H4 (cell line): ENCODE measurements at regions not wholly inside any gene's neighbourhood (a gene's known extent, or its start where the extent isn't known, plus 50 kb on each side); places are given as distances from the start of the nearest gene placed in this dataset.
A peak's percentile ranks its signal among the peaks of the same experiment; 100 is the strongest.
"Not testable (repeated sequence)": the region's sequence is repeated elsewhere in the genome, so short reads cannot be mapped to it uniquely, and the experiment has no call there.

Experiments used
- DNase-seq: peaks from one replicate; pipeline ENCODE4 v3.0.0-alpha.2; 2015; ENCODE audit warnings: low spot score

GRCh38 chr19:13712767-13713201 is 51.5 kb upstream of the MRI1 start:
- DNase-seq, result no peak

- DNase-seq, result peak; percentile 68
Observed at GRCh38 chr19:13707915-13708314, 56.4 kb upstream of the MRI1 start.

- DNase-seq, result no peak
Observed at GRCh38 chr19:13705928-13706447, 58.3 kb upstream of the MRI1 start.

GRCh38 chr19:13705201-13705600 is 59.1 kb upstream of the MRI1 start:
- DNase-seq, result no peak

- DNase-seq, result no peak
Observed at GRCh38 chr19:13701624-13702023, 62.7 kb upstream of the MRI1 start.

- DNase-seq, result no peak
Observed at GRCh38 chr19:13700621-13701020, 63.7 kb upstream of the MRI1 start.

GRCh38 chr19:13699786-13700185 is 64.5 kb upstream of the MRI1 start:
- no peak for DNase-seq

- DNase-seq, result no peak
Observed at GRCh38 chr19:13696839-13697238, 67.5 kb upstream of the MRI1 start.

GRCh38 chr19:13693889-13694288 is 70.4 kb upstream of the MRI1 start:
- no peak for DNase-seq

GRCh38 chr19:13691569-13692435 is 72.5 kb upstream of the MRI1 start:
- DNase-seq, result peak; percentile 54

- peak; percentile 33 for DNase-seq
Observed at GRCh38 chr19:13689085-13689484, 75.2 kb upstream of the MRI1 start.

GRCh38 chr19:13684021-13684420 is 80.3 kb upstream of the MRI1 start:
- no peak for DNase-seq

GRCh38 chr19:13681509-13681908 is 82.8 kb upstream of the MRI1 start:
- DNase-seq, result no peak

GRCh38 chr19:13680708-13681360 is 83.5 kb upstream of the MRI1 start:
- not testable (repeated sequence) for DNase-seq

GRCh38 chr19:13676967-13677366 is 87.4 kb upstream of the MRI1 start:
- not testable (repeated sequence) for DNase-seq

GRCh38 chr19:13672480-13673175 is 91.7 kb upstream of the MRI1 start:
- DNase-seq, result peak; percentile 76

GRCh38 chr19:13670846-13671245 is 93.5 kb upstream of the MRI1 start:
- DNase-seq, result no peak

GRCh38 chr19:13669780-13670355 is 94.5 kb upstream of the MRI1 start:
- no peak for DNase-seq

- DNase-seq, result no peak
Observed at GRCh38 chr19:13668964-13669363, 95.4 kb upstream of the MRI1 start.

- DNase-seq, result no peak
Observed at GRCh38 chr19:13666165-13666564, 98.2 kb upstream of the MRI1 start.

- no peak for DNase-seq
Observed at GRCh38 chr19:13665125-13665905, 99.0 kb upstream of the MRI1 start.
